ENCODE measurements at regions not wholly inside any gene's neighbourhood (a gene's known extent, or its start where the extent isn't known, plus 50 kb on each side); places are given as distances from the start of the nearest gene placed in this dataset.

DNA sequence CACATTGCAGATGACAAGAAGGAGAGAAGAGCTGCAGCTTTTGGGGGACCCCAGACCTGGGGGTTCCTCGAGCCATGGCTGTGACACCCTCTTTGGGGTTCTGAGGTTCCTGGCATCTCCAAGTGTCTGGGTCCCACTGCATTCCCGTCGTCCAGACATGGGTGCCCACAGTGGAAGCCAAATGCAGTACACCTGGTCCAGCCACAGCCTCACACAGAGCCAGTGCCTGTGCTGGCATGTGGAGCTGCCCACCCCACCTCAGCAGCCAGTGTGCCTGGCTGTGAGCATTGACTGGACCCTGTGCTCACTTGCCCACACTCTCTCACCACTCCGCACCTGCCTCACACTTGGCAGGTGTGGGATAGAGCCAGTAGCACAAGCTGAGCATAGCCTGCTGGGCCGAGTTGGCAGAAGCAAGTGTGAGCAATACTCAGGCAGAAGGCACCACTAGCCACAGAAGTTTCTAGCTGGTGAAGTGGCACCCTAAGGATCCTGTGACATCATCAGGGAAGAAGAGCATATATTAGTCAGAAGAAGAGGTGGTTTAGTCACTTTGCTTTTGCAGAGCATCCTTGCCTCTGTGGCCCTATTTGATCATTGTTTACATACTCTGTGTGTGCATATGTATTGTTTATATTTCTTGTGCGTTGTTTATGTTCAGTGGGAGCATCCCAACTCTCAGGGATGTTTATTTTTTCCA lies 65.0 kb upstream of the MAGEB2 start:
- H3K27ac Mint-ChIP-seq = no peak overlapping the region
- Histone ChIP-seq H3K27ac (ENCODE audit: low read depth in 1 of 2, low read length in 2 of 2) (no peak overlapping the region), H3K9me3 (ENCODE audit: control insufficient read depth in 1 of 2, insufficient read depth in 1 of 2, low read length in 2 of 2) (peaks cover 0 to 15% of the 10 kb centered on the region in 2 experiments), H3K4me3 (ENCODE audit: low read length) (no peak overlapping the region), H3K36me3 (ENCODE audit: insufficient read depth, low read length) (no peaks in the 10 kb centered on the region), H3K4me1 (ENCODE audit: insufficient read depth, low read length) (no peaks in the 10 kb centered on the region), H3K27me3 (ENCODE audit: control insufficient read depth in 1 of 2, insufficient read depth in 2 of 2, low read length in 2 of 2) (no peaks in the 10 kb centered on the region)
- TF ChIP-seq, protein P1, sequence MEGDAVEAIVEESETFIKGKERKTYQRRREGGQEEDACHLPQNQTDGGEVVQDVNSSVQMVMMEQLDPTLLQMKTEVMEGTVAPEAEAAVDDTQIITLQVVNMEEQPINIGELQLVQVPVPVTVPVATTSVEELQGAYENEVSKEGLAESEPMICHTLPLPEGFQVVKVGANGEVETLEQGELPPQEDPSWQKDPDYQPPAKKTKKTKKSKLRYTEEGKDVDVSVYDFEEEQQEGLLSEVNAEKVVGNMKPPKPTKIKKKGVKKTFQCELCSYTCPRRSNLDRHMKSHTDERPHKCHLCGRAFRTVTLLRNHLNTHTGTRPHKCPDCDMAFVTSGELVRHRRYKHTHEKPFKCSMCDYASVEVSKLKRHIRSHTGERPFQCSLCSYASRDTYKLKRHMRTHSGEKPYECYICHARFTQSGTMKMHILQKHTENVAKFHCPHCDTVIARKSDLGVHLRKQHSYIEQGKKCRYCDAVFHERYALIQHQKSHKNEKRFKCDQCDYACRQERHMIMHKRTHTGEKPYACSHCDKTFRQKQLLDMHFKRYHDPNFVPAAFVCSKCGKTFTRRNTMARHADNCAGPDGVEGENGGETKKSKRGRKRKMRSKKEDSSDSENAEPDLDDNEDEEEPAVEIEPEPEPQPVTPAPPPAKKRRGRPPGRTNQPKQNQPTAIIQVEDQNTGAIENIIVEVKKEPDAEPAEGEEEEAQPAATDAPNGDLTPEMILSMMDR (IDR thresholded peaks at IDR 0.05) = no peak
- intact Hi-C loops (cut with DNase I, micrococcal nuclease) = no loop called here
- H3K4me3 Mint-ChIP-seq = no peak overlapping the region
- no peaks in the 10 kb centered on the region for H3K27me3 Mint-ChIP-seq
- no peaks in the 10 kb centered on the region for H3K4me1 Mint-ChIP-seq (ENCODE audit: low read depth)
- no peak for ATAC-seq (ENCODE audit: poor library complexity)
- no peaks in the 10 kb centered on the region for H3K9me3 Mint-ChIP-seq
- DNase-seq = no peak
- POLR2A ChIA-PET = no interaction called here
- CTCF ChIA-PET = no interaction called here
- H3K36me3 Mint-ChIP-seq (ENCODE audit: low read depth) = no peaks in the 10 kb centered on the region

DNA sequence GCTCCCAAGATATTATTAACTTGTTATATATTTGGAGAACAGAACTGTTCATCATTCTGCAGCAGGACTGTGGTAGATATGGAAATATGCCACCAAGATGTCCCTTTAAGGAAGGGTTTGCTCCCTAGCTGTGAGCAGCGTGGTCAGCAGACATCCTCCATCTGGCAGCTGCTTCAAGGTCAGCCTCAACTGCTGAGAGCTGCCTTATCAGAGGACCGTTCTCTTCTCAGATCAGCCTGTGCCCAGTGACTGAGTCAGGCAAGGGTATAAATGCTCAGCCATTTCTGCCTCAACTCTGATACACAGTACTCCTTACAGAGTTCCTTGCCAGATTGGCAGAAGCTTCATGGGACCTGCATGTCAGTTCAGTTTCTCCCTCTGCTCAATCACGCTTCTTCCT lies 63.4 kb upstream of the MAGEB2 start:
- H3K27me3 Mint-ChIP-seq = no peaks in the 10 kb centered on the region
- no peaks in the 10 kb centered on the region for H3K4me1 ChIP-seq (ENCODE audit: insufficient read depth, low read length)
- H3K9me3 Mint-ChIP-seq = no peaks in the 10 kb centered on the region
- H3K4me3 Mint-ChIP-seq = no peak overlapping the region
- POLR2A ChIA-PET = no interaction called here
- TF ChIP-seq, protein P1 (IDR thresholded peaks at IDR 0.05) = no peak
- H3K27me3 ChIP-seq (ENCODE audit: control insufficient read depth in 1 of 2, insufficient read depth in 2 of 2, low read length in 2 of 2) = no peaks in the 10 kb centered on the region
- H3K36me3 ChIP-seq (ENCODE audit: insufficient read depth, low read length) = no peaks in the 10 kb centered on the region
- no peaks in the 10 kb centered on the region for H3K4me1 Mint-ChIP-seq (ENCODE audit: low read depth)
- H3K27ac Mint-ChIP-seq = no peak overlapping the region
- no peaks in the 10 kb centered on the region for H3K36me3 Mint-ChIP-seq (ENCODE audit: low read depth)
- H3K27ac ChIP-seq (ENCODE audit: low read depth in 1 of 2, low read length in 2 of 2) = no peak overlapping the region
- H3K4me3 ChIP-seq (ENCODE audit: low read length) = no peak overlapping the region
- peaks cover 0 to 15% of the 10 kb centered on the region in 2 experiments for H3K9me3 ChIP-seq (ENCODE audit: control insufficient read depth in 1 of 2, insufficient read depth in 1 of 2, low read length in 2 of 2)
- intact Hi-C loops (cut with DNase I, micrococcal nuclease) = no loop called here
- ATAC-seq (ENCODE audit: poor library complexity) (no peak), DNase-seq (no peak)
- CTCF ChIA-PET = no interaction called here

DNA sequence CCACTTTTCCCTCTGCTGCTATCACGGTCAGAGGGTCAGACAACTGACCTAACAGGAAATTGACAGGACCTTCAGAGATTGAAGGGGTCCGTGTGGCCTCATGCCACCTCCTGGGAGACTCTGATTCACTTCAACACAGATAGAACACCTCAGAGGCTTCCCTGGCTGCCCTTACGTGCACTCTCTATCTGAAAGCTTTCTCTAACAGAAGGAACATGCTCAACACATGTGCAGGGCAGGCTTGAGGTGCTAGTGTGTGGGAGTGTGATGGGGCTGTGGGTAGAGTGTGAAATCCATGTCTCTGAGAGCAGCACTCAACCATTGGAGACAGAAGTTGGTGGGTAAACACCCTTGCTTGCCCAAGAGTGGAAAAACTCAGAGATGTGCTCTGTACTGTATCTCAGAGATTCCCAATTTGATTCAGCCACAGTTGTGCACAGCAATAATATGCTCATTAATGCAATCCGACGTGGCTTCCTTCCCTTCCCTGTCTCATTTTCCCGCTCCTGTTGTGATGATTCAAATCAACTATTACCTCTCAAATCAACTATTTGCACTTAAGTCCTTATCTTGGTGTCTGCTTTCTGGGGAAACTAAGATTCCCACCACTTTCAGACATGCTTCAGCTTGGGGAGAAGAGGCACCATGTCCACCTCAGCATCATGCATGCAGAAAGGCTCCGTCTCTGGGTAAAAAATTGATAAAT lies 62.0 kb upstream of the MAGEB2 start:
- no peaks in the 10 kb centered on the region for H3K36me3 ChIP-seq (ENCODE audit: insufficient read depth, low read length)
- Mint-ChIP-seq H3K27me3 (no peaks in the 10 kb centered on the region), H3K27ac (no peak overlapping the region), H3K4me3 (no peak overlapping the region), H3K9me3 (no peaks in the 10 kb centered on the region), H3K36me3 (ENCODE audit: low read depth) (no peaks in the 10 kb centered on the region), H3K4me1 (ENCODE audit: low read depth) (no peaks in the 10 kb centered on the region)
- DNase-seq (no peak), ATAC-seq (ENCODE audit: poor library complexity) (no peak)
- no peak overlapping the region for H3K4me3 ChIP-seq (ENCODE audit: low read length)
- POLR2A ChIA-PET = no interaction called here
- no peaks in the 10 kb centered on the region for H3K27me3 ChIP-seq (ENCODE audit: control insufficient read depth in 1 of 2, insufficient read depth in 2 of 2, low read length in 2 of 2)
- intact Hi-C loops (cut with DNase I, micrococcal nuclease) = no loop called here
- CTCF ChIA-PET = no interaction called here
- H3K4me1 ChIP-seq (ENCODE audit: insufficient read depth, low read length) = no peaks in the 10 kb centered on the region
- no peak overlapping the region for H3K27ac ChIP-seq (ENCODE audit: low read depth in 1 of 2, low read length in 2 of 2)
- H3K9me3 ChIP-seq (ENCODE audit: control insufficient read depth in 1 of 2, insufficient read depth in 1 of 2, low read length in 2 of 2) = peaks cover 0 to 13% of the 10 kb centered on the region in 2 experiments
- TF ChIP-seq, protein P1 (IDR thresholded peaks at IDR 0.05) = no peak

Measured in CD4-positive, alpha-beta T cell (primary cell).